GM12872 (cell line): ENCODE measurements at regions not wholly inside any gene's neighbourhood (a gene's known extent, or its start where the extent isn't known, plus 50 kb on each side); places are given as distances from the start of the nearest gene placed in this dataset.

Experiments used
- TF ChIP-seq, protein P1 (sequence below): IDR thresholded peaks from 3 replicates; pipeline ENCODE4 v1.5.1; 2011; ENCODE audit warnings: low read depth, mild to moderate bottlenecking, low read length, moderate library complexity; ENCODE audit not compliant: insufficient read depth

DNA sequence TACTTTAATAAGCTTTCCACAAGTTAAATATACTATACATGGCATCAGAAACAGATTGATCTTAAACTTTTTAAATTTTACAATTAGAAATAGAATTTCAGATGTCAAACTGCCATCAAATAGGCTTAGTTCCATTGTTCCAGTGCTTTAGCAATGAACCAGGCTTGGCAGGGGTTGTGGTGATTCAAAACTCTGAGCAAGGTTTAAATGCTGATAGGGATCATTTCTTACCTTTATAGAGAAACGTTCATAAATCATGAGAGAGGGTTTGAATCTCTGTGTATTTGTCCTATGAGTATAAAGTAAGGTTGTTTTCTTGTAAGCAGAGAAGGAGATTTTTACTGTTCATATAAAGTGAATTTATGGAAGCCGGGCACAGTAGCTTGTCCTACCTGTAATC, 794.5 kb upstream of the TBX3 start:
- TF ChIP-seq, protein P1, sequence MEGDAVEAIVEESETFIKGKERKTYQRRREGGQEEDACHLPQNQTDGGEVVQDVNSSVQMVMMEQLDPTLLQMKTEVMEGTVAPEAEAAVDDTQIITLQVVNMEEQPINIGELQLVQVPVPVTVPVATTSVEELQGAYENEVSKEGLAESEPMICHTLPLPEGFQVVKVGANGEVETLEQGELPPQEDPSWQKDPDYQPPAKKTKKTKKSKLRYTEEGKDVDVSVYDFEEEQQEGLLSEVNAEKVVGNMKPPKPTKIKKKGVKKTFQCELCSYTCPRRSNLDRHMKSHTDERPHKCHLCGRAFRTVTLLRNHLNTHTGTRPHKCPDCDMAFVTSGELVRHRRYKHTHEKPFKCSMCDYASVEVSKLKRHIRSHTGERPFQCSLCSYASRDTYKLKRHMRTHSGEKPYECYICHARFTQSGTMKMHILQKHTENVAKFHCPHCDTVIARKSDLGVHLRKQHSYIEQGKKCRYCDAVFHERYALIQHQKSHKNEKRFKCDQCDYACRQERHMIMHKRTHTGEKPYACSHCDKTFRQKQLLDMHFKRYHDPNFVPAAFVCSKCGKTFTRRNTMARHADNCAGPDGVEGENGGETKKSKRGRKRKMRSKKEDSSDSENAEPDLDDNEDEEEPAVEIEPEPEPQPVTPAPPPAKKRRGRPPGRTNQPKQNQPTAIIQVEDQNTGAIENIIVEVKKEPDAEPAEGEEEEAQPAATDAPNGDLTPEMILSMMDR: no peak

GRCh38 chr12:115474539-115475353, 790.8 kb upstream of the TBX3 start:
- TF ChIP-seq, protein P1: no peak

DNA sequence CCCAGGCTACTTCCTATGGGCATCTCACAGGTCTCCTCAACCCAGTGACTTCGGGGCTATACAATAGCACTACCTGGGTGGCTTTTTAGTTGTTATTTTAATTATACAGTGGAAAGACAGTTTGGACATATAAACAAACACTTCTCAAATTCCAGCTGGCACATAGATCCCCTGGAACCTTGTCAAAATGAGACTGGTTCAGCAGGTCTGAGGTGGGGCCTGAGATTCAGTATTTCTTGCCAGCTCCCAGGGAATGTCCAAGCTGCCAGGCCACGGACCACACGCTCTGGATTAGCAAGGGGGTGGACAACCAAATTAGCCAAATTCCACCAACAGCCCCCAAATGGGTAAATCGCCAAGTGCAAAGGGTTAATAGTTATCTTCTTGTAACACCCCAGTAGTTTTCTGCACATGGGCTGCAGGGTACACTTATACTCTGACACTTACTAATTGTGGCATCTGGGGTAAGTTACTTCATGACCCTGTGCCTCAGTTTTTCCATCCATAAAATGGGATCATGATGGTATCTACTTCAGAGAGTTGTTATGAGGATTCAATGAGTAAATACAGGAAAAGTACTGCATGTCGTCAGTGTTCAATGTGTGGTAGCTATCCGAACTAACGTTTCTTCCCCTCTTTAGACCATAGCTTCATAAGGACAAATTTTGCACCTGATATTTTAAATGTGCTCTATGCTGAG, 789.4 kb upstream of the TBX3 start:
- TF ChIP-seq, protein P1: no peak

- TF ChIP-seq, protein P1: no peak
Observed at GRCh38 chr12:115472852-115473251, 788.9 kb upstream of the TBX3 start.

DNA sequence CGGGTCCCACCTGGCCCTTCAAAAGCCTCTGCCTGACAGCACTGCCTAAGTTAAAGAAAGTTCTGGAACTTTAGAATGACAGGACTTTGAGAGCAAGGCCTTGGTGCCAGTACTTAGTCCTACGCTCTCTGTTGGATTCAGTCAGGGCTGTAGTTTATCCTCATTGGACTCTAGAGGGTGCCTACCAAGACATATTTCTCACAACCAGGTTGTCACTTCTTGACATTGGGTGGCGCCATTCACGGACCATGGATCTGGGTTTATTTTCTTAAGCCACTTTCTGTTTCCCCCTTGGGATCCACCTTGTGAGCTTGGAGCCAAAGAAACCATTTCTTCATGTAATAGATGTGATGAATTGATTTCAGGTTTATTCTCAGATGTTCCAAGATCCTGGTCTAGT, 787.0 kb upstream of the TBX3 start:
- TF ChIP-seq, protein P1: no peak

GRCh38 chr12:115470526-115470925, 786.6 kb upstream of the TBX3 start:
- TF ChIP-seq, protein P1: no peak

DNA sequence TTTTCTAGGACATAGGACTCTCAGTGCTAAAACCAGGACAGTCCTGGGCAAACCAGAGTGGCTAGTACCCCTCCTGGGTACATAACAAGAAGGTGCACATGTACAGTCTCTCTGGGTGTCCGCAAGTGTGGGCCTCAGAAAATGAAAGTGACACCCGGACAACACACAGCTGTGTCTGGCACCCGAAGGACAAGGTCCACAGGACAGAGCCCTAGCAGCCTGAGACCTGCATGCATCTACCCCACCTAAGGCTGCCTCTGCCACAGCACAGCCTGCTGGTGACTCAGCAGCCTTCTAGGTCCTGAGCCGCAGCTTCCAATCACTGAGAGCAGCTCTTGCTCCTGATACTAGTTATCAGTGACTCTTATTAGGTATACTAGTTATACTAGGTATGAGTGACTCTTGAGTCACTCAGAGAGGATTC, 784.1 kb upstream of the TBX3 start:
- TF ChIP-seq, protein P1: no peak
